ENCODE measurements at regions not wholly inside any gene's neighbourhood (a gene's known extent, or its start where the extent isn't known, plus 50 kb on each side); places are given as distances from the start of the nearest gene placed in this dataset.
"Not testable (repeated sequence)": the region's sequence is repeated elsewhere in the genome, so short reads cannot be mapped to it uniquely, and the experiment has no call there.

- no peaks in the 10 kb centered on the region for H3K4me1 Mint-ChIP-seq
- no peak overlapping the region for H3K27ac Mint-ChIP-seq
- DNase-seq (no peak), ATAC-seq (no peak)
- no peak overlapping the region for H3K4me3 Mint-ChIP-seq
- no peaks in the 10 kb centered on the region for H3K9me3 Mint-ChIP-seq
- H3K27me3 Mint-ChIP-seq, result no peaks in the 10 kb centered on the region
These were observed 185.8 kb downstream of the B3GLCT start for GRCh38 chr13:31385540-31385939.

DNA sequence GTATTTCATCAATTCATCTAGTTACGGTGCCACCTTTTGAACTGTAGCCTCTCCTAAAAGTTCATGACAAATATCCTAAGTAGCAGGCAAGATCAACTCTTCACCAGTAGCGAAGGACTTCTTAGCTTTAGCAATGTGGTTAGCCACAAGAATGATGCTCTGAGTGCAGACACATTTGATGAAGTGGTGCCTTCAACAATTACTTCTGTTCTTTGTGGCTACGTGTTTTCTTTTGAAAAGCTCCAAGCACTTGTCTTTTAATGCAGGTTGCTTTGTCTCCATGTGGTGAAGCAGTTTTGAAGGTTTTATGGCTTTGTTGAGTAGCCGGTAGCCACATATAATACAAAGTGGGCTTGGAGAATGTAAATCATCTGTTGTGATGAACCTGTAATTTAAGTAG, 194.7 kb downstream of the B3GLCT start:
- no peak overlapping the region for H3K4me3 Mint-ChIP-seq
- no peak for DNase-seq
- H3K9me3 Mint-ChIP-seq, result peaks cover 0 to 12% of the 10 kb centered on the region in 2 donors
- H3K27me3 Mint-ChIP-seq, result no peaks in the 10 kb centered on the region
- H3K27ac Mint-ChIP-seq, result no peak overlapping the region
- H3K4me1 Mint-ChIP-seq, result no peaks in the 10 kb centered on the region
- no peak for ATAC-seq

GRCh38 chr13:31395090-31395489, 195.3 kb downstream of the B3GLCT start:
- Mint-ChIP-seq H3K27me3 (no peaks in the 10 kb centered on the region), H3K27ac (no peak overlapping the region), H3K4me1 (no peaks in the 10 kb centered on the region), H3K9me3 (peaks cover 5 to 18% of the 10 kb centered on the region in 2 donors), H3K4me3 (no peak overlapping the region)
- ATAC-seq (no peak), DNase-seq (no peak)

DNA sequence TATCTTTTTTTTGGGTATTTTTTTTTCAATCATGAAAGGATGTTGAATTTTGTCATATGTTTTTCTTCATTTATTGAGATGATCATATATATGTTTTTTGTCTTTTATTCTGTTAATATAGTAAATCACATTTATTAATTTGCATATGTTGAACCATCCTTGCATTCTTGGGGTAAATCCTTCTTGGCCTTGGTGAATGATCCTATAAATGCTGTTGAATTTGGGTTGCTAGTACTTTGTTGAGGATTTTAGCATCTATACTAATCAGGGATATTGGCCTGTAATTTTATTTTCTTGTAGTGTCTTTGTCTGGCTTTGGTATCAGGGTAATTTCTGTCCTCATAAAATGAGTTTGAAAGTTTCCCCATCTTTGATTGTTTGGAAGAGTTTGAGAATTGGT, 199.9 kb downstream of the B3GLCT start:
- Mint-ChIP-seq H3K27me3 (no peaks in the 10 kb centered on the region), H3K27ac (no peak overlapping the region), H3K4me1 (no peaks in the 10 kb centered on the region), H3K4me3 (no peak overlapping the region), H3K9me3 (peaks cover 21 to 31% of the 10 kb centered on the region in 2 donors)
- ATAC-seq, result no peak
- no peak for DNase-seq

- H3K9me3 Mint-ChIP-seq, result peaks cover 21 to 22% of the 10 kb centered on the region in 2 donors
- not testable (repeated sequence) for H3K4me3 Mint-ChIP-seq, H3K27me3 Mint-ChIP-seq, ATAC-seq, H3K4me1 Mint-ChIP-seq, H3K27ac Mint-ChIP-seq, DNase-seq
These were observed 203.9 kb downstream of the B3GLCT start for GRCh38 chr13:31403711-31404110.

GRCh38 chr13:31408927-31409326, 209.2 kb downstream of the B3GLCT start:
- Mint-ChIP-seq H3K27ac (no peak overlapping the region), H3K27me3 (no peaks in the 10 kb centered on the region), H3K4me1 (no peaks in the 10 kb centered on the region), H3K4me3 (no peak overlapping the region), H3K9me3 (no peaks in the 10 kb centered on the region)
- DNase-seq (no peak), ATAC-seq (no peak)

DNA sequence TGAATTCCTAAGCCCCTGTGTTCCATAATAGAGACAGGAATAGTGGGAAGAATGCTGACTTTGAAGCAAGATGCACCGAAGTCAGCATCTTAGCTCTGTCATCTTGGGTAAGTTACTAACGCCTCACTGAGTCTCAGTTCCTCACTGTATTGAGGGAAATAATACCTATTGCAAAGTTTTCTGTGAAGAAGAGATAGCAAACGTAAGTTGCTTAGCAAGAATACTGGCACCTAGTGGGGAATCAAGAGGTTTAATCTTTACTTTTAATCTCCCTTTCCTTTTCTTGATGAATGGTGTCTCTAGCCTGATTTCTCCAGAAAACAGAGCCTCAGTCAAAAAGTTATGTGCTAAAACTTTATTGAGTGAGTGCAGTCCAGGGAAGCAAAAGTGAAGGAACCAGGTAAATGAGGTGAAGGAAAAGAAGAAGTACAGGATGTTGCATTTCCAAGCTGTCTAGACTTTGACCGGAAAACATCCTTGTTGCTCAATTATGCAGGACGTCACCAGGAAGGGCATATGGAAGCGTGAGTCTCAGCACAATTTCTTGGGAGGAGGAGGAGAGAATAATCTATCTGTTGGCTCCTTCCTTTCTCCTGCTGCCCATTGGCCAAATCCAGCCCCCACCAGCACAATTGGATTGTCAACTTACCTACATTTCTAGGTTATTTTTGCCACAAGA, 210.0 kb downstream of the B3GLCT start:
- Mint-ChIP-seq H3K27ac (no peak overlapping the region), H3K4me1 (no peaks in the 10 kb centered on the region), H3K4me3 (no peak overlapping the region), H3K27me3 (no peaks in the 10 kb centered on the region), H3K9me3 (no peaks in the 10 kb centered on the region)
- ATAC-seq (no peak), DNase-seq (no peak)

DNA sequence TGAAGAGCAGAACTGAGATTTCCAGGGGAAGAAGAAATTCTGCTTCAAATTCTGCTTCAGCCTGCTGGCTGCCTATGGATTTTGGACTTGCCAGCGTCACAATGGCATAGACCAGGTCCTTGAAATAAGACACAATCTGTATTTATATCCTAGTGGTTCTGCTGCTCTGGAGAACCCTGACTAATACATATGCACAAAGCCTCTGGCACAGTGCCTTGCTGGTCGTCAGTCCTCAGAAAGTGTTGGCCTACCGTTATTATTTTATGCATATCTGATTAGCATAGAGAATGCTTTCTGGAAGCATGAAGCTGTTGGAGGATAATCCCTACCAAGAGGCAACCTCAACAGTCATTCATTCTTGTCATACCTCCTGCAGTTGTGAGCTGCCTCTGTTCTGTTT, 213.7 kb downstream of the B3GLCT start:
- no peaks in the 10 kb centered on the region for H3K27me3 Mint-ChIP-seq
- no peak overlapping the region for H3K27ac Mint-ChIP-seq
- H3K9me3 Mint-ChIP-seq, result no peaks in the 10 kb centered on the region
- DNase-seq (no peak), ATAC-seq (no peak)
- no peak overlapping the region for H3K4me3 Mint-ChIP-seq
- H3K4me1 Mint-ChIP-seq, result no peaks in the 10 kb centered on the region

DNA sequence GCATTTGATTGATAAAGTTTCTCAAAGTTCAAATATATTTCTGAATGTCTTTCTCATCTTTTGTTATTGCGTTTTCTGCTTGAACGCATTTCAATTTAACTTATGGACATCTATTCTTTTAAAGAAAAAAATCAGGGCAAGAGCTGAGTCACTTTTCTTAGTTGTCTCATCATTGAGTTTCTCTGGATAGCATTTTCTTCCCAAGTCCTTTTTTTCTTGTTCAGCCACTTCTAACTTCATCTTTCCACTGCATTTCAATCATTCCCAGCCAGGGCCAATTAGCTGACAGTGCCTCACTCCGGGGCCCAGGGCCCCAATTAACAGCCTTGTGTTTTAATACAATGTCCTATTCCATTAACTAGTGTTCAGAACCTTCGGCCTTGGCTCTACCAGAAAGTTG, 216.3 kb downstream of the B3GLCT start:
- DNase-seq (no peak), ATAC-seq (no peak)
- no peaks in the 10 kb centered on the region for H3K4me1 Mint-ChIP-seq
- peaks cover 9% of the 10 kb centered on the region for H3K27me3 Mint-ChIP-seq
- no peak overlapping the region for H3K4me3 Mint-ChIP-seq
- no peak overlapping the region for H3K27ac Mint-ChIP-seq
- no peaks in the 10 kb centered on the region for H3K9me3 Mint-ChIP-seq

DNA sequence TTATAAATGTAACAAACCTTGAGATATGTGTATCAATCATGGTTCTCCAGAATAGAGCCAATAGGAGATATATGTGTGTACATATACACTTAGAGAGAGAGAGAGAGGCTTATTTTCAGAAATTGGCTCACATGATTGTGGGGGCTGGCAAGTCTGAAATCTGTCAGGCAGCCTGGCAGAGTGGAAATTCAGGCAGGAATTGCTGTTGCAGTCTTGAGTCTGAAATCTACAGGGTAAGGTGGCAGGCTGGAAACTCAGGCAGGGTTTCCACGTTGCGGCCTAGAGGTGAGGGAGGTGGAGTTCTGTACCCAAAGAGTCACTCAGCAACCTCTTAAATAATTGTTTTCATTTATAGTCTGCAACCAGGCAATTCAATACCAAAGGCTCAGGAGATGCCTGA, 218.4 kb downstream of the B3GLCT start:
- Mint-ChIP-seq H3K4me3 (no peak overlapping the region), H3K9me3 (no peaks in the 10 kb centered on the region), H3K27ac (no peak overlapping the region), H3K27me3 (peaks cover 9% of the 10 kb centered on the region), H3K4me1 (no peaks in the 10 kb centered on the region)
- ATAC-seq, result no peak
- no peak for DNase-seq

DNA sequence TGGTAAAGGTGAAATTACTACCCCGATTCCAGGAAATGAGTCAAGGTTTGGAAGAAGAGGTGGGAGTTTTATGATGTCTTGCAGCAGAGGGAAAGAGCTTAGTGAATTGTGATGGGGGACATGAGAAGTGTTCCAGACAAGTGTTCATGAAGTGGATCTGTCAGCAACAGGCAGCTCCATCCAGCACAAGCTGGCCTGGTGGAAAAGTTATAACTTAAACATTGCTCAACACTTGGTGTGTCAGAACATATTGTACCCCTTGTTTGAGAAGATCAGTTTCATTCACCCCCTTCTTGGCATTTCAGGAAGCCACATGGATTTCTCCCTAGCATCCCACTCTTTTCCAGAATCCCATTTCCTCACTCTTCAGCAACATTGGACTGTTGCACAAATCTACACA, 222.0 kb downstream of the B3GLCT start:
- H3K4me3 Mint-ChIP-seq, result no peak overlapping the region
- ATAC-seq (no peak), DNase-seq (no peak)
- peaks cover 9% of the 10 kb centered on the region for H3K27me3 Mint-ChIP-seq
- H3K4me1 Mint-ChIP-seq, result no peaks in the 10 kb centered on the region
- H3K27ac Mint-ChIP-seq, result no peak overlapping the region
- H3K9me3 Mint-ChIP-seq, result no peaks in the 10 kb centered on the region

DNA sequence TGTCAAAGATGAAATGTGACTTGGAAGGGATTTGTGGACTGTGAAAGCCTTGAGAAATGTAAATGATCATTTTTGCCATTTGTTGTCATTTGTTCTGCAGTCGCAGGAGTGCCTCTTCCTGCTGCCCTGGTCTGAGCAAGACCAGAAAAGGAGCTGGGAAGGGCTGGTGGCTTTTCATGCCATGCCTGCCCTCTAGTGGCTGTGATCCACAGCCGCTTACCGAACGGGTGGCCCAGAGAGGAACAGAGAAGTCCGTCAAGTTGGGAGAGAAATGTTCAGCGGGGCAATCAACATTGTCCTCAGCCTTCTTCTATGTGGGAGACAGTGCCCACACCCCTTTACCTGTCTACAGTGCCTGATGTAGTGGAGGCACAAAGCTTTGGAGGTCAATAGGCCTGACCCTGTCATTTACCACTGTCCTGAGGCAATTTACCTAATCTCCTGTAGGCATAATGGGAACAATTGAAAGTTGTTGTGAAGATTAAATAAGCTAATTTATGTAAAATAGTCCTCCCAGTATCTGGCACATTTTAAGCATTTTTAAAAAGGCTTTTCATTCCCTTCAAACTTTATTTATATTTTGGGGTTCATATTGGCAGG, 224.5 kb downstream of the B3GLCT start:
- ATAC-seq (peak; percentile 85), DNase-seq (peak; percentile 53 to 62)
- Mint-ChIP-seq H3K4me1 (no peaks in the 10 kb centered on the region), H3K27me3 (peaks cover 2% of the 10 kb centered on the region), H3K27ac (peak overlapping the region in 1 of 2 donors; percentile 10), H3K9me3 (no peaks in the 10 kb centered on the region), H3K4me3 (no peak overlapping the region)

DNA sequence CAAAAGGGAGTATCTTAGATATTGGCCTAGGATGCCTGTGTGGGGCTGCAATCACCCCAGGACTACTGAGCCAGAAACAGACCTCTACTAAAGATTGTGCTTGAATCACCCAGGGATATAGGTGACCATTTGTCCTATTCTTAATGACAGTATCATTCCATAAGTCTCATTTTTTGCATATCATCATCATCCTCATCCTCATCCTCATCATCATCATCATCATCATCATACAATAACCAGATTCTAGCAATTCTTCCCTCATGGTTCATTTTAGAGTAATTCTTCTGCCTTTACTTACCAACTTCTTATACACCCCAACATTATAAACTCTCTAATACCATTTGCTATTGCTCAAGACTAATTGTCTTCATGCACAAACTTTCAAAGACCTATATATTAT, 226.6 kb downstream of the B3GLCT start:
- no peak overlapping the region for H3K4me3 Mint-ChIP-seq
- H3K27me3 Mint-ChIP-seq, result no peaks in the 10 kb centered on the region
- no peak overlapping the region for H3K27ac Mint-ChIP-seq
- no peak for DNase-seq
- H3K9me3 Mint-ChIP-seq, result no peaks in the 10 kb centered on the region
- no peaks in the 10 kb centered on the region for H3K4me1 Mint-ChIP-seq
- ATAC-seq, result no peak

DNA sequence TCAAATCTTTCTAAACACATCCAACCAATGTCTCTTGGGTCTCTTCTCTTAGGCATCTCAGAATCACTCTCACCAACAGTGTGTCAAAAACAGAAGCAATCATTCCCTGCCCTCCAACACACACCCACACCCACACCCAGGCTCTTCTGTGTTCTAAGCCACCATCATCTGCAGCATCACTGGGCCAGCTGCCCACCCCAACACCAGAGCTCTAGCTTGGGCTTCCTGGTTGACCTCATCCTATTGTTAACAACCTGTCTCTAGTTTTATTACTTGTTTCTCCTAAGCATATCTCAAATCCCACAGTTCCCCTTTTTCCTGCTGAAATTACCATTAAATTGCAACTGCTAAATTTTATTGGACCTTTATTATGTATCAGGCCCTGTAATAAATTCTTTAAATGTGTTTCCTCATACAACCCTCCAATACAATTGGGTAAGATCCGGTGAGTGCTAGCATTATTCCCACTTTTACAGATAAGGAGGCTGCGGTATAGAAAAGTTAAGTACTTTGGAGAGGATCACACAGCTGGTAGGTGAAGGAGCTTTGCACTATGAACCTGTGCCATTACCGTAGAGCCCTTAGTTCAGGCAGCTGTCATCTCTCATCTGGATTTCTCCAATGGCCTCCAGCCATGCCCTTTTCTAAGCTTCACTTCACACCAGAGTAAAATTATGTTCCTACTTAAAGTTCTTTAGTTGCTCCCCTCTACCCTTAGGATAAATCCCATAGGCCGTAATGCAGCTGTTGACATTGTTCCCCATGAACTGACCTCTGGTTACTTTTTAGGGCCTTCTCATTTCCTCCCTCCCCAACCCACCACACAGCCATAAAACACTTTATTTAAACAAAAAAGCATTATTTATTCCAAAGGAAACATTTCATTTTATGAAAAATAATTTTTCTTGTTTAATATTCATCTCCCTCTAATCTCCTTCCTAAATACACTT, 227.7 kb downstream of the B3GLCT start:
- no peaks in the 10 kb centered on the region for H3K9me3 Mint-ChIP-seq
- DNase-seq, result no peak

DNA sequence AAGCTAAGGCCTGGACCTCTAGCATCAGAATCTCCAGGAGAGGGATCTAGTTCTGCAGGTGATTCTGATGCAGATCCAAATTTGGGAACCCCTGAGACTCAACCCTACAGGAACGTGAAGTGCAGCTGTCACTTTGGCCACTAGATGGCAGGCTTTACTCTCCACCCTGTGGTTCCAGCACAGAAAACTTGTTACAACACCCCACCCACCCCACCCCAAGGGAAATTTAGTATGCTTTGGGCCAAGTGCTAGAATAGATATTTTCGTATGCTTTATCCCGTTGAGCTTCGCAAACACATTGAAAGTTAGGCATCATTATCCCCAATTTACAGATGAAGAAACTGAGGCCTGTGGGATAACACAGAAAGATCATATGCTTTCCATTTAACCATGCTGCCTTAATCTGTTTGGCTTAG, 232.0 kb downstream of the B3GLCT start:
- Mint-ChIP-seq H3K4me3 (no peak overlapping the region), H3K27me3 (peaks cover 2% of the 10 kb centered on the region), H3K27ac (no peak overlapping the region), H3K9me3 (no peaks in the 10 kb centered on the region), H3K4me1 (no peaks in the 10 kb centered on the region)
- ATAC-seq, result peak; percentile 42
- DNase-seq, result peak; percentile 25 to 32

More for the DNA sequence above, 227.7 kb downstream of the B3GLCT start:
- Mint-ChIP-seq H3K4me3 (no peak overlapping the region), H3K27ac (no peak overlapping the region), H3K4me1 (no peaks in the 10 kb centered on the region), H3K27me3 (no peaks in the 10 kb centered on the region)
- no peak for ATAC-seq

GRCh38 chr13:31433207-31433606, 233.4 kb downstream of the B3GLCT start:
- Mint-ChIP-seq H3K4me1 (no peaks in the 10 kb centered on the region), H3K27me3 (peaks cover 8% of the 10 kb centered on the region), H3K27ac (no peak overlapping the region), H3K4me3 (no peak overlapping the region), H3K9me3 (no peaks in the 10 kb centered on the region)
- DNase-seq (no peak), ATAC-seq (no peak)
